OCI-LY7 (cell line): ENCODE measurements at regions not wholly inside any gene's neighbourhood (a gene's known extent, or its start where the extent isn't known, plus 50 kb on each side); places are given as distances from the start of the nearest gene placed in this dataset.

Experiments
- BruUV-seq: library from RNA; stranded (reverse); fragments of 400-500 nt; replicated peaks from 2 replicates; lab custom pipeline; 2021; lab: Mats Ljungman, UMichigan
- CTCF ChIA-PET: fragments of 300-600 bp; sonication (Branson Sonifier 250); formaldehyde crosslinking; loops from one replicate; lab custom pipeline; 2022; ENCODE audit warnings: antibody characterized with exemption; ENCODE audit not compliant: unreplicated experiment; lab: Charles Lee
- POLR2A ChIA-PET: fragments of 300-600 bp; sonication (Branson Sonifier 250); formaldehyde crosslinking; loops from one replicate; lab custom pipeline; 2022; ENCODE audit warnings: antibody characterized with exemption; lab: Charles Lee
- DNase-seq: peaks from one replicate; pipeline ENCODE4 v3.0.0-alpha.2; 2015; ENCODE audit warnings: low spot score
- H2AFZ ChIP-seq: fragments of 200-600 bp; sonication (generic), shearing (Covaris generic); 2 replicates; pipeline ENCODE4 v1.6.1; 2014; ENCODE audit warnings: mild to moderate bottlenecking, antibody characterized with exemption, low read length, moderate library complexity
- H3K27ac ChIP-seq: fragments of 200-600 bp; sonication (generic); 2 replicates; pipeline ENCODE4 v1.5.1; 2014; ENCODE audit warnings: mixed run types, low read depth, mild to moderate bottlenecking, moderate library complexity, low read length, inconsistent platforms; ENCODE audit not compliant: poor library complexity, severe bottlenecking
- H3K36me3 ChIP-seq: fragments of 200-600 bp; sonication (generic); 2 replicates; pipeline ENCODE4 v1.6.1; 2014; ENCODE audit warnings: mild to moderate bottlenecking, antibody characterized with exemption, low read length, moderate library complexity, mixed read lengths; ENCODE audit not compliant: insufficient read depth
- H3K4me1 ChIP-seq: fragments of 200-600 bp; sonication (generic); 2 replicates; pipeline ENCODE4 v1.5.1; 2014; ENCODE audit warnings: mild to moderate bottlenecking, low read length; ENCODE audit not compliant: insufficient read depth, poor library complexity, severe bottlenecking
- H3K4me2 ChIP-seq: fragments of 200-600 bp; sonication (generic); 2 replicates; pipeline ENCODE4 v1.6.1; 2014; ENCODE audit warnings: mild to moderate bottlenecking, low read length
- H3K4me3 ChIP-seq: fragments of 200-600 bp; sonication (generic); 2 replicates; pipeline ENCODE4 v1.5.1; 2014; ENCODE audit warnings: mild to moderate bottlenecking, low read depth, low read length; ENCODE audit not compliant: poor library complexity, severe bottlenecking
- H3K79me2 ChIP-seq: fragments of 200-600 bp; sonication (generic); 2 replicates; pipeline ENCODE4 v1.6.1; 2016; ENCODE audit warnings: low read depth, mild to moderate bottlenecking, low read length, moderate library complexity, mixed read lengths; ENCODE audit not compliant: insufficient read depth
- H3K9me2 ChIP-seq: fragments of 200-600 bp; sonication (generic); 2 replicates; pipeline ENCODE4 v1.6.1; 2016; ENCODE audit warnings: mild to moderate bottlenecking, low read length, mixed read lengths; ENCODE audit not compliant: insufficient read depth
- H3K9me3 ChIP-seq: fragments of 200-600 bp; sonication (generic); 2 replicates; pipeline ENCODE4 v1.6.1; 2014; ENCODE audit warnings: mild to moderate bottlenecking, mixed run types, low read length, mixed read lengths
- H4K20me1 ChIP-seq: fragments of 200-600 bp; sonication (generic); 2 replicates; pipeline ENCODE4 v1.6.1; 2014; ENCODE audit warnings: mild to moderate bottlenecking, antibody characterized with exemption, low read length, moderate library complexity, mixed read lengths; ENCODE audit not compliant: insufficient read depth
- EZH2phosphoT487 ChIP-seq: fragments of 200-600 bp; sonication (generic); IDR thresholded peaks from 2 replicates; pipeline ENCODE4 v1.6.1; 2018; ENCODE audit warnings: low read depth, borderline replicate concordance, mild to moderate bottlenecking, mixed run types, antibody characterized with exemption, low read length, moderate library complexity, mixed read lengths
- intact Hi-C: fragments of 100-400 bp; cut with micrococcal nuclease; formaldehyde crosslinking; loops from one replicate; pipeline ENCODE4 v1.10.0; 2022; ENCODE audit not compliant: unreplicated experiment
- TF ChIP-seq, protein P1 (sequence below): fragments of 200-600 bp; sonication (generic); conservative IDR thresholded peaks from 2 replicates; pipeline ENCODE4 v1.5.1; 2014; ENCODE audit warnings: mild to moderate bottlenecking, antibody characterized with exemption, low read length, moderate library complexity, mixed read lengths

DNA sequence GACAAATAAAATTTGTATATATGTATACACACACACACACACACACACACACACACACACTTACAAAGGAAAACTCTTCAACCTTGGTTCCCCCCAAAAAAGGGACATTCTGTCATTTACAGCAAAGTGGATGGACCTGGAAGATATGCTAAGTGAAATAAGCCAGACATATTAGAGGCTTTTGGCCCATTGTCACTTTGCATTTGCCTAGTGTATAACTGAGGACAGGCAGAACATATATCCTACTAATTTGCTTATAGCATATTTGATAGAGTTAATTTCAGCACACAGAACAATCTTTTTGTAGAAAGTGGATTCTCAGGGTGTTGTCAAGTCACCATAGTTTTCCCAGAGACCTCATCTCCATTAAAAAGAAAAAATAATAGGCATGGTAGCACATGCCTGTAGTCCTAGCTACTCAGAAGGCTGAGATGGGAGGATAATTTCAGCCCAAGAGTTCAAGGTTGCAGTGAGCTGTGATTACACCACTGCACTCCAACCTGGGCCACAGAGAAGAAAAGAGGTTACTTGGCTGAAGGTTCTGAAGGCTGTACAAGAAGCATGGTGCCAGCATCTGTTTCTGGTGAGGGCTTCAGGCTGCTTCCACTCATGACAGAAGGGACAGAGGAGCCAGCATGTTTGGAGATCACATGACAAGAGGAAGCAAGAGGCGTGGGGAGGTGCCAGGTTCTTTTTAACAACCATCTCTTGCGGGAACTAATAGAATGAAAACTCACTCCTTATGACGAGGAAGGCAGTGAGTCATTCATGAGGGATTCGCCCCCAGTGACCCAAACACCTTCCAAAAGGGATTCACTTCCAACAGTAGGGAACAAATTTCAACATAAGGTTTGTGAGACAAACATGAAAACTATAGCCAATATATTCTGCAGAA, 135.6 kb downstream of the TMEM168 start:
- BruUV-seq, result no TSS peak

DNA sequence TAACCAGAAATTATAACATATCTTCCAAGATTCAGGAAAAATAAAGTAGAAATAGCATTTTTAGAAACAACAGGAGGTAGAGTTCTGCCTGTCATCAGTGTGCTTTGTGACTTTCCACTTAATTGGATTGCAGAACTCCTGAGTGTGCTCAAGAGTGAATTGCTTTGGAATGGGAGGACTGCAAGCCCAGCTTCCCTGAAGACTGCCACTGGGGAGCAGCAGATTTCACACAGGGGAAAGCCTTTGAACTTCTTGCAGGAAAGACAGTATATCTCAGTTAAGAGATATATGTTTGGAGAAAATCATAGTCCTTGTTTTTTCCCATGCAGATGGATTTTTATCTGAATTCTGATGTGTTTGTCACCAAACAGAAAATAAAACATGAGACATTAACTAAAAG, 124.5 kb downstream of the TMEM168 start:
- POLR2A ChIA-PET, result interaction anchor here (0.5 kb wide), 1 partner anchor 45 kb away, joined by 3 read pairs; no protein-coding TSS in a partner anchor
- no peak overlapping the region for H3K4me2 ChIP-seq
- no peaks in the 10 kb centered on the region for H3K36me3 ChIP-seq
- TF ChIP-seq EZH2phosphoT487, result no peak
- TF ChIP-seq, protein P1, sequence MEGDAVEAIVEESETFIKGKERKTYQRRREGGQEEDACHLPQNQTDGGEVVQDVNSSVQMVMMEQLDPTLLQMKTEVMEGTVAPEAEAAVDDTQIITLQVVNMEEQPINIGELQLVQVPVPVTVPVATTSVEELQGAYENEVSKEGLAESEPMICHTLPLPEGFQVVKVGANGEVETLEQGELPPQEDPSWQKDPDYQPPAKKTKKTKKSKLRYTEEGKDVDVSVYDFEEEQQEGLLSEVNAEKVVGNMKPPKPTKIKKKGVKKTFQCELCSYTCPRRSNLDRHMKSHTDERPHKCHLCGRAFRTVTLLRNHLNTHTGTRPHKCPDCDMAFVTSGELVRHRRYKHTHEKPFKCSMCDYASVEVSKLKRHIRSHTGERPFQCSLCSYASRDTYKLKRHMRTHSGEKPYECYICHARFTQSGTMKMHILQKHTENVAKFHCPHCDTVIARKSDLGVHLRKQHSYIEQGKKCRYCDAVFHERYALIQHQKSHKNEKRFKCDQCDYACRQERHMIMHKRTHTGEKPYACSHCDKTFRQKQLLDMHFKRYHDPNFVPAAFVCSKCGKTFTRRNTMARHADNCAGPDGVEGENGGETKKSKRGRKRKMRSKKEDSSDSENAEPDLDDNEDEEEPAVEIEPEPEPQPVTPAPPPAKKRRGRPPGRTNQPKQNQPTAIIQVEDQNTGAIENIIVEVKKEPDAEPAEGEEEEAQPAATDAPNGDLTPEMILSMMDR, result no peak
- H3K79me2 ChIP-seq, result no peaks in the 10 kb centered on the region
- H4K20me1 ChIP-seq, result no peaks in the 10 kb centered on the region
- H3K27ac ChIP-seq, result no peak overlapping the region
- no peak overlapping the region for H3K4me3 ChIP-seq
- DNase-seq, result no peak
- no peaks in the 10 kb centered on the region for H3K9me3 ChIP-seq
- intact Hi-C loops, result no loop called here
- CTCF ChIA-PET, result no interaction called here
- BruUV-seq, result no TSS peak
- H2AFZ ChIP-seq, result no peak overlapping the region
- no peaks in the 10 kb centered on the region for H3K4me1 ChIP-seq
- H3K9me2 ChIP-seq, result no peaks in the 10 kb centered on the region

More for the DNA sequence above, 135.6 kb downstream of the TMEM168 start:
- Histone ChIP-seq H3K36me3 (no peaks in the 10 kb centered on the region), H3K79me2 (no peaks in the 10 kb centered on the region), H4K20me1 (no peaks in the 10 kb centered on the region), H3K4me1 (no peaks in the 10 kb centered on the region), H2AFZ (no peak overlapping the region), H3K4me2 (no peak overlapping the region), H3K4me3 (no peak overlapping the region), H3K27ac (no peak overlapping the region), H3K9me2 (no peaks in the 10 kb centered on the region), H3K9me3 (no peaks in the 10 kb centered on the region)
- intact Hi-C loops, result no loop called here
- TF ChIP-seq, protein P1, result no peak
- no peak for TF ChIP-seq EZH2phosphoT487
- ChIA-PET CTCF (no interaction called here), POLR2A (no interaction called here)
- DNase-seq, result no peak

DNA sequence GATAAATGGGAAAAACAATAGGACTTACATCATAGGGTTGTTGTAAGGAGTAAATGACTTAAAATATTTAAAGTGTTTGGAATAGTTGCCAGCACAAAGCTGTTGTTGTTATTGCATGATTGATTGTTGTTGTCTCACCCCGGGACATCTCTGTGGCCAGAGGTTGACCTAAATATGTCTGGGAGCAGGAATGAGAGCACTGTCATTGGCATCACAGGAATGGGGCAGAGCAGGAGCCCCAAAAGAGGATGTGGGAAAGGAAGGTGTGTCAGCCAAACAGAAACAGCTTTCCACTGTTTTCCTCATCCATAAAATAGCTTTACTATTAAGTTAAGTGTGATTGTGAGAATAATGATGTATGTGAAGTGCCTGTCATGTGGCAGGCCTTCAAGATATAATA, 121.6 kb downstream of the TMEM168 start:
- ChIA-PET CTCF (no interaction called here), POLR2A (interaction anchor here (0.7 kb wide), 1 partner anchor 1011 kb away, joined by 3 read pairs; no protein-coding TSS in a partner anchor)
- Histone ChIP-seq H3K4me1 (no peaks in the 10 kb centered on the region), H3K79me2 (no peaks in the 10 kb centered on the region), H3K4me3 (no peak overlapping the region), H3K27ac (no peak overlapping the region), H2AFZ (no peak overlapping the region), H4K20me1 (no peaks in the 10 kb centered on the region), H3K36me3 (no peaks in the 10 kb centered on the region), H3K9me2 (no peaks in the 10 kb centered on the region), H3K9me3 (no peaks in the 10 kb centered on the region), H3K4me2 (no peak overlapping the region)
- DNase-seq, result no peak
- no peak for TF ChIP-seq EZH2phosphoT487
- TF ChIP-seq, protein P1, result no peak
- intact Hi-C loops, result no loop called here
- no TSS peak for BruUV-seq
